ENCODE measurements at regions not wholly inside any gene's neighbourhood (a gene's known extent, or its start where the extent isn't known, plus 50 kb on each side); places are given as distances from the start of the nearest gene placed in this dataset.

GRCh38 chr18:31233621-31234275 lies 71.1 kb upstream of the DSC1 start:
- TF ChIP-seq CTCF (IDR thresholded peaks at IDR 0.05; ENCODE audit: poor library complexity, severe bottlenecking) (no peak), EZH2 (IDR thresholded peaks at IDR 0.05; ENCODE audit: borderline replicate concordance, insufficient read depth, low read length, poor library complexity, severe bottlenecking) (no peak), POLR2AphosphoS5 (IDR thresholded peaks at IDR 0.05) (no peak), EP300 (conservative IDR thresholded peaks at IDR 0.05; ENCODE audit: poor library complexity, severe bottlenecking) (no peak), SMC3 (conservative IDR thresholded peaks at IDR 0.05; ENCODE audit: poor library complexity) (no peak), RAD21 (conservative IDR thresholded peaks at IDR 0.05) (no peak), TAF1 (IDR thresholded peaks at IDR 0.05; ENCODE audit: low read depth) (no peak), MXI1 (conservative IDR thresholded peaks at IDR 0.05; ENCODE audit: poor library complexity, severe bottlenecking) (no peak)
- TF ChIP-seq, protein P1, sequence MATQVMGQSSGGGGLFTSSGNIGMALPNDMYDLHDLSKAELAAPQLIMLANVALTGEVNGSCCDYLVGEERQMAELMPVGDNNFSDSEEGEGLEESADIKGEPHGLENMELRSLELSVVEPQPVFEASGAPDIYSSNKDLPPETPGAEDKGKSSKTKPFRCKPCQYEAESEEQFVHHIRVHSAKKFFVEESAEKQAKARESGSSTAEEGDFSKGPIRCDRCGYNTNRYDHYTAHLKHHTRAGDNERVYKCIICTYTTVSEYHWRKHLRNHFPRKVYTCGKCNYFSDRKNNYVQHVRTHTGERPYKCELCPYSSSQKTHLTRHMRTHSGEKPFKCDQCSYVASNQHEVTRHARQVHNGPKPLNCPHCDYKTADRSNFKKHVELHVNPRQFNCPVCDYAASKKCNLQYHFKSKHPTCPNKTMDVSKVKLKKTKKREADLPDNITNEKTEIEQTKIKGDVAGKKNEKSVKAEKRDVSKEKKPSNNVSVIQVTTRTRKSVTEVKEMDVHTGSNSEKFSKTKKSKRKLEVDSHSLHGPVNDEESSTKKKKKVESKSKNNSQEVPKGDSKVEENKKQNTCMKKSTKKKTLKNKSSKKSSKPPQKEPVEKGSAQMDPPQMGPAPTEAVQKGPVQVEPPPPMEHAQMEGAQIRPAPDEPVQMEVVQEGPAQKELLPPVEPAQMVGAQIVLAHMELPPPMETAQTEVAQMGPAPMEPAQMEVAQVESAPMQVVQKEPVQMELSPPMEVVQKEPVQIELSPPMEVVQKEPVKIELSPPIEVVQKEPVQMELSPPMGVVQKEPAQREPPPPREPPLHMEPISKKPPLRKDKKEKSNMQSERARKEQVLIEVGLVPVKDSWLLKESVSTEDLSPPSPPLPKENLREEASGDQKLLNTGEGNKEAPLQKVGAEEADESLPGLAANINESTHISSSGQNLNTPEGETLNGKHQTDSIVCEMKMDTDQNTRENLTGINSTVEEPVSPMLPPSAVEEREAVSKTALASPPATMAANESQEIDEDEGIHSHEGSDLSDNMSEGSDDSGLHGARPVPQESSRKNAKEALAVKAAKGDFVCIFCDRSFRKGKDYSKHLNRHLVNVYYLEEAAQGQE (IDR thresholded peaks at IDR 0.05; ENCODE audit: borderline replicate concordance), result no peak
